SU-DHL-6 (cell line): ENCODE measurements at regions not wholly inside any gene's neighbourhood (a gene's known extent, or its start where the extent isn't known, plus 50 kb on each side); places are given as distances from the start of the nearest gene placed in this dataset.

Experiments used
- CTCF ChIP-seq: fragments of 200-600 bp; sonication (generic); IDR thresholded peaks from one replicate; pipeline ENCODE4 v1.5.1; 2017; ENCODE audit warnings: antibody characterized with exemption, mild to moderate bottlenecking, low read length, moderate library complexity; ENCODE audit not compliant: insufficient read depth, poor library complexity, severe bottlenecking
- EZH2phosphoT487 ChIP-seq: fragments of 200-600 bp; sonication (generic), shearing (Covaris generic); conservative IDR thresholded peaks from 2 replicates; pipeline ENCODE4 v1.6.1; 2018; ENCODE audit warnings: mild to moderate bottlenecking, antibody characterized with exemption, low read length, moderate library complexity, mixed read lengths

- TF ChIP-seq EZH2phosphoT487 (no peak), CTCF (no peak)
These were observed 139.0 kb downstream of the ZFP36L2 start for GRCh38 chr2:43087413-43087812.
